Parathyroid adenoma (tissue), 2 donors: ENCODE measurements at regions not wholly inside any gene's neighbourhood (a gene's known extent, or its start where the extent isn't known, plus 50 kb on each side); places are given as distances from the start of the nearest gene placed in this dataset.

ENCODE experiments used
- H2AFZ ChIP-seq: fragments of 300-600 bp; sonication (generic); one replicate; pipeline ENCODE4 v1.7.0; 2017; ENCODE audit warnings: antibody characterized with exemption, mild to moderate bottlenecking
- H3K27ac ChIP-seq: fragments of 300-600 bp; sonication (generic); one replicate; pipeline ENCODE4 v1.7.0; 2017
- H3K27me3 ChIP-seq: fragments of 300-600 bp; sonication (generic); one replicate; pipeline ENCODE4 v1.7.0; 2017; ENCODE audit warnings: low read length; ENCODE audit not compliant: control insufficient read depth, insufficient read depth
- H3K36me3 ChIP-seq: fragments of 300-600 bp; sonication (generic); one replicate; pipeline ENCODE4 v1.7.0; 2017; ENCODE audit warnings: low read length; ENCODE audit not compliant: control insufficient read depth, insufficient read depth
- H3K4me1 ChIP-seq: fragments of 300-600 bp; sonication (generic); one replicate; pipeline ENCODE4 v1.7.0; 2017; ENCODE audit warnings: control low read depth
- H3K4me2 ChIP-seq: fragments of 300-600 bp; sonication (generic); one replicate; pipeline ENCODE4 v1.7.0; 2017; ENCODE audit warnings: low read length
- H3K4me3 ChIP-seq: fragments of 300-600 bp; sonication (generic); one replicate; pipeline ENCODE4 v1.7.0; 2017; ENCODE audit warnings: low read depth, low read length
- H3K79me2 ChIP-seq: fragments of 300-600 bp; sonication (generic); one replicate; pipeline ENCODE4 v1.7.0; 2017; ENCODE audit warnings: control low read depth
- H3K9ac ChIP-seq: fragments of 300-600 bp; sonication (generic); one replicate; pipeline ENCODE4 v1.7.0; 2017; ENCODE audit warnings: mild to moderate bottlenecking
- H3K9me3 ChIP-seq: fragments of 300-600 bp; sonication (generic); one replicate; pipeline ENCODE4 v1.7.0; 2017; ENCODE audit warnings: low read length; ENCODE audit not compliant: control insufficient read depth
- CTCF ChIP-seq: fragments of 300-600 bp; sonication (generic); IDR thresholded peaks from one replicate; pipeline ENCODE4 v1.7.0; 2017; ENCODE audit warnings: antibody characterized with exemption, mild to moderate bottlenecking
- donor health status: primary hyperparathyroidism.

GRCh38 chr11:46223252-46223513 is 54.3 kb upstream of the CREB3L1 start:
- H3K4me2 ChIP-seq: no peak overlapping the region

GRCh38 chr11:46222490-46223251 is 54.8 kb upstream of the CREB3L1 start:
- no peaks in the 10 kb centered on the region for H3K27me3 ChIP-seq
- H3K79me2 ChIP-seq: no peaks in the 10 kb centered on the region
- H3K4me2 ChIP-seq: no peak overlapping the region
- H3K4me3 ChIP-seq: no peak overlapping the region
- TF ChIP-seq CTCF: no peak
- H2AFZ ChIP-seq: no peak overlapping the region
- H3K36me3 ChIP-seq: no peaks in the 10 kb centered on the region
- no peaks in the 10 kb centered on the region for H3K9me3 ChIP-seq
- no peak overlapping the region for H3K9ac ChIP-seq
- H3K4me1 ChIP-seq: no peaks in the 10 kb centered on the region
- no peak overlapping the region for H3K27ac ChIP-seq

More at GRCh38 chr11:46223252-46223513, 54.3 kb upstream of the CREB3L1 start:
- Histone ChIP-seq H3K79me2 (no peaks in the 10 kb centered on the region), H3K4me3 (no peak overlapping the region), H3K9ac (no peak overlapping the region), H3K27ac (no peak overlapping the region), H3K4me1 (no peaks in the 10 kb centered on the region), H2AFZ (no peak overlapping the region), H3K27me3 (no peaks in the 10 kb centered on the region), H3K36me3 (no peaks in the 10 kb centered on the region), H3K9me3 (no peaks in the 10 kb centered on the region)
- no peak for TF ChIP-seq CTCF

- TF ChIP-seq CTCF: no peak
- H3K27me3 ChIP-seq: no peaks in the 10 kb centered on the region
Observed at GRCh38 chr11:46220313-46220712, 57.1 kb upstream of the CREB3L1 start.

GRCh38 chr11:46216765-46217089 is 60.7 kb upstream of the CREB3L1 start:
- Histone ChIP-seq H3K36me3 (no peaks in the 10 kb centered on the region), H3K4me1 (no peaks in the 10 kb centered on the region), H2AFZ (no peak overlapping the region), H3K27ac (no peak overlapping the region), H3K4me3 (no peak overlapping the region), H3K9me3 (no peaks in the 10 kb centered on the region), H3K9ac (no peak overlapping the region), H3K4me2 (no peak overlapping the region), H3K79me2 (no peaks in the 10 kb centered on the region), H3K27me3 (no peaks in the 10 kb centered on the region)
- no peak for TF ChIP-seq CTCF

More at GRCh38 chr11:46220313-46220712, 57.1 kb upstream of the CREB3L1 start:
- no peak overlapping the region for H3K9ac ChIP-seq
- H3K36me3 ChIP-seq: no peaks in the 10 kb centered on the region
- H3K4me2 ChIP-seq: no peak overlapping the region
- H3K79me2 ChIP-seq: no peaks in the 10 kb centered on the region
- no peaks in the 10 kb centered on the region for H3K4me1 ChIP-seq
- no peak overlapping the region for H3K4me3 ChIP-seq
- no peak overlapping the region for H2AFZ ChIP-seq
- no peaks in the 10 kb centered on the region for H3K9me3 ChIP-seq
- H3K27ac ChIP-seq: no peak overlapping the region
